Upper lobe of right lung (tissue), 1 donor: ENCODE measurements at regions not wholly inside any gene's neighbourhood (a gene's known extent, or its start where the extent isn't known, plus 50 kb on each side); places are given as distances from the start of the nearest gene placed in this dataset.

Source experiments
- ATAC-seq: fragments of 200-7000 bp; cut with Tn5 transposase; one replicate; pipeline ENCODE4 v1.9.1; 2020; ENCODE audit warnings: mild to moderate bottlenecking, moderate library complexity
- DNase-seq: peaks from one replicate; pipeline ENCODE4 v3.0.0-alpha.2; 2020
- H3K27ac ChIP-seq: fragments of 200-600 bp; one replicate; pipeline ENCODE4 v1.8.0; 2022
- H3K27me3 ChIP-seq: fragments of 200-600 bp; one replicate; pipeline ENCODE4 v1.8.0; 2022; ENCODE audit warnings: mild to moderate bottlenecking
- H3K36me3 ChIP-seq: fragments of 200-600 bp; one replicate; pipeline ENCODE4 v1.8.0; 2022
- H3K4me1 ChIP-seq: fragments of 200-600 bp; one replicate; pipeline ENCODE4 v1.8.0; 2022
- H3K4me3 ChIP-seq: fragments of 200-600 bp; one replicate; pipeline ENCODE4 v1.8.0; 2022; ENCODE audit warnings: mild to moderate bottlenecking
- H3K9me3 ChIP-seq: fragments of 200-600 bp; one replicate; pipeline ENCODE4 v1.8.0; 2022
- CTCF ChIP-seq: fragments of 200-600 bp; IDR thresholded peaks from one replicate; pipeline ENCODE4 v1.8.0; 2022; ENCODE audit warnings: antibody characterized with exemption
- intact Hi-C: fragments of 100-400 bp; cut with DNase I; formaldehyde crosslinking; loops from one replicate; pipeline ENCODE4 v1.11.0; 2022
- donor health status: DM: no; HTN: yes; CAD: no; lungs with severe emphysema.

DNA sequence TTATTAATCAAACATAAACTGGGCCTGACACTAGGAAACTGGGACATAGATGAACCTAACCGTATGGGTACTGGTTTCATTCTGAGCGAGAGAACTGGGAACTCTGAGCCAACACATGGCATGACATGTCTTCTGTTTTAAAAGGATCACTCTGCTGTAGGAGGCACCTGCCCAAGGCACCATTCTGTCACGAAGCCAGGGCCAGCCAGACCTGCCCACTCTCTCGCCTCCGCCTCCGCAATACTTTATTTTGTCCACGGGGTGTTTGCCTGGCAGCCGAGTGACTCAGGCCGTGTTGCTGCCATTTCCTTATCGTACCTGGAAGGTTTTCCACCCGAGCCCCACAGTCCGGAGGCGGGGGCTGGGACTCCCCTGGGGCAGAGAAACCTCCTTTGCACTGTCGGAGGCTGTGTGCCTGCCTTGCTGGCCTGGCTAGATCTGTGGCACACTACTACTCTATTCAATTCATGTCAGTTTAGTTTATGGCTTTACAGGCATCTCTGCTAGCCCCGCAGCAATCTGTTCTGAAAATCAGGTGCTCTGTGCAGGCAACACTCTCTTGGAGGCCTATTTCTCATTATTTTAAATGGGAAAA is 120.4 kb upstream of the ACKR3 start:
- Histone ChIP-seq H3K36me3 (no peaks in the 10 kb centered on the region), H3K9me3 (no peaks in the 10 kb centered on the region), H3K4me3 (no peak overlapping the region), H3K27ac (no peak overlapping the region), H3K4me1 (no peaks in the 10 kb centered on the region), H3K27me3 (no peaks in the 10 kb centered on the region)
- intact Hi-C loops: no loop called here
- no peak for DNase-seq
- TF ChIP-seq CTCF: no peak
- ATAC-seq: no peak

DNA sequence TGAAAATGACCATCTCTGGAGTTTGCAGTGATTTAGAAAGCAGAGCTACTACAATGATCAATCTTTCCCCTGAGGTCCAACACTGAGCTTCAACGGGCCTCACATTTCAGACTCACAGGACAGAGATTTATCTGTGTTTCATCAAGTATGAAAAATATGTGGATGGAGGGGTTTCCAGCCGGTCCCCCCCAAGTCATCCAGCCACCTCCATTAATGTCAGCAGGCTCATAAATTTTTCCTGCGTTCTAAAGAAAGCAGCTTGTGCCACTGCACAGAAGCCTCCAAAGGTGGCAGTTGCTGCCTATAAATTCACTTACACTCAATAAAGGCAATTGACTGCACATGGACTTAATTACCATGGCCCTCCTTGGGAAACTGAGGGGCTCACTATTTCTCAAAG is 117.4 kb upstream of the ACKR3 start:
- intact Hi-C loops: no loop called here
- Histone ChIP-seq H3K4me1 (no peaks in the 10 kb centered on the region), H3K36me3 (no peaks in the 10 kb centered on the region), H3K9me3 (no peaks in the 10 kb centered on the region), H3K27me3 (no peaks in the 10 kb centered on the region), H3K4me3 (no peak overlapping the region), H3K27ac (no peak overlapping the region)
- no peak for TF ChIP-seq CTCF
- DNase-seq: no peak
- ATAC-seq: no peak

- no peak for ATAC-seq
Measured at GRCh38 chr2:236454076-236454475, 115.5 kb upstream of the ACKR3 start.

DNA sequence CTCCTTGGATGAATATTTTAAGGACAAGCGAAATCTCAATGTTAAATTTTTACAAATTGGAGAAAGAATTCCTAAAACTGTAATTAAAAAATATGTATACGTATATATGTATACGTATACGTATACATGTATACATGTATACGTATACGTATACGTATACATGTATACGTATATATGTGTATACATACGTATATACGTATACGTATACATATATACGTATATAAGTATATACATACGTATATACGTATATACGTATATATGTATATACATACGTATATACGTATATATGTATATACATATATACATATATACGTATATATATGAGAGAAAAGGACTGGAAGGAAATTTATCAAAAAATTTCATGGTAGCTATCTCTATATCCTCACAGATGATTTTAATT is 110.2 kb upstream of the ACKR3 start:
- no peak overlapping the region for H3K27ac ChIP-seq
- no peaks in the 10 kb centered on the region for H3K9me3 ChIP-seq
- DNase-seq: no peak
- no peaks in the 10 kb centered on the region for H3K27me3 ChIP-seq
- no peaks in the 10 kb centered on the region for H3K4me1 ChIP-seq
- H3K4me3 ChIP-seq: no peak overlapping the region
- TF ChIP-seq CTCF: no peak
- intact Hi-C loops: no loop called here
- no peak for ATAC-seq
- H3K36me3 ChIP-seq: no peaks in the 10 kb centered on the region

More at GRCh38 chr2:236454076-236454475, 115.5 kb upstream of the ACKR3 start:
- intact Hi-C loops: no loop called here
- no peak overlapping the region for H3K27ac ChIP-seq
- no peak overlapping the region for H3K4me3 ChIP-seq
- H3K36me3 ChIP-seq: no peaks in the 10 kb centered on the region
- no peak for DNase-seq
- no peaks in the 10 kb centered on the region for H3K4me1 ChIP-seq
- H3K27me3 ChIP-seq: no peaks in the 10 kb centered on the region
- no peak for TF ChIP-seq CTCF
- H3K9me3 ChIP-seq: no peaks in the 10 kb centered on the region

GRCh38 chr2:236464140-236464539 is 105.5 kb upstream of the ACKR3 start:
- no peaks in the 10 kb centered on the region for H3K9me3 ChIP-seq
- TF ChIP-seq CTCF: no peak
- no peaks in the 10 kb centered on the region for H3K4me1 ChIP-seq
- no peak overlapping the region for H3K27ac ChIP-seq
- intact Hi-C loops: no loop called here
- no peaks in the 10 kb centered on the region for H3K36me3 ChIP-seq
- no peak overlapping the region for H3K4me3 ChIP-seq
- DNase-seq: no peak
- ATAC-seq: no peak
- no peaks in the 10 kb centered on the region for H3K27me3 ChIP-seq
